ENCODE measurements at regions not wholly inside any gene's neighbourhood (a gene's known extent, or its start where the extent isn't known, plus 50 kb on each side); places are given as distances from the start of the nearest gene placed in this dataset.

DNA sequence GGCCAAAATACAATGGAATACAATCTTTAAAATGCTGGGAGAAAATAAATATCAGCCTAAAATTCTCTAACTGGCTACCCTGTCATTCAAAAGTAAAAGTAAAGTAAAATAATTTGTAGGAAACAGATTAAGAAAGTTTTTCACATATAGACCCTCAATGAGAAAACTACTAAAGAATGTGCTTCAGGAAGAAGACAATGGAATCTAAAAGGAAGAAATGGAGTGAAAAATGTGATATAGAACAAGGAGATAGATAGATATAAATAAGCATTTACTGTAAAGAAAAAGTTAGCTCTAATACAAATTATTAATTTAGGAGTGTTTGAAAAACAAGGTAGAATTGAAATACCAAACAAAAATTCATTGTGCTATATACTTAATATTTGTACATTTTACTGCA lies 368.6 kb upstream of the MPDZ start:
- DNase-seq (ENCODE audit: low spot score): no peak

DNA sequence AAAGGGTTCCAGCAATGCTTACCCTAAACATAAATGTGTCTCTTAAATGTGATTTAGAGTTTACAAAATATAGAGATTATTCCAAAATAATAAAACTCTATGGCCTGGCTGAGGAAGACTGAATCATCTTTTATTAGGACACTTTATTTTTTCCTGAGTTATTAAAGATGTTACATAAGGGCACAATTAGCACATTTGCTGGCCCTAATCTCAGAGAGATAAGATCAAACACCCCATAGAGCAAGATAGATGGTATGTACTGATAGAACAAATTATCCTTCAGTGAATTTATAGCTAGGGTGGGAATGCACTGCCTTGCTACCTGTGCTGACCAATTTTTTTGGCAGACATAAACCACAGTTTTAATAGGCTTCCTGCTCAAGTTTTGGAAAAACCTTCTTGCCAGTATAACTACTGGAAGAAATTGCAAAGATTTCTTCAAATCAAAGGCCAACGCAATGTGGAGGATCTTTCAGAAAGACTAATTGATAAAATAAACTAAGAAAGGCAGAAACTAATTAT lies 367.1 kb upstream of the MPDZ start:
- no peak for DNase-seq (ENCODE audit: low spot score)

GRCh38 chr9:13645557-13645956 lies 366.1 kb upstream of the MPDZ start:
- DNase-seq (ENCODE audit: low spot score): no peak

DNA sequence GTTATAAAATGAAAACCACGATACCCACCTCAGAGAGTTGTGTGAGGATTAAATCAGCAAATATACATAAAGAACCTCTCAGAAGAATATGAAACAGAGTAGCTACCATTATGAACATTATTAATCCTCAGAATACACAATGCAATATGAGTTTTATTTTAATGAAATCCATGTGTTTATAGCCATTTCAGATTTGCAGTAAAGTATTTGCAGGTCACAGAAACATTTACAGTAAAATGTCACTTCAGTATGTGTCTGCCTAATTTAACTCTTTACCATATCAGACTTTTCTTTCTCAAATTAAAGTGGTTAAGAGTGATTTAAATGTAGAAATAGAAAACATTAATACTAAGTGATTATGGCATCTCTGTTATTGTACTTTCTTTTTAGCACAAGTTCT lies 365.2 kb upstream of the MPDZ start:
- DNase-seq (ENCODE audit: low spot score): no peak

GRCh38 chr9:13642646-13643045 lies 363.2 kb upstream of the MPDZ start:
- DNase-seq (ENCODE audit: low spot score): no peak

- DNase-seq (ENCODE audit: low spot score): no peak
Measured at GRCh38 chr9:13629067-13629466, 349.6 kb upstream of the MPDZ start.

DNA sequence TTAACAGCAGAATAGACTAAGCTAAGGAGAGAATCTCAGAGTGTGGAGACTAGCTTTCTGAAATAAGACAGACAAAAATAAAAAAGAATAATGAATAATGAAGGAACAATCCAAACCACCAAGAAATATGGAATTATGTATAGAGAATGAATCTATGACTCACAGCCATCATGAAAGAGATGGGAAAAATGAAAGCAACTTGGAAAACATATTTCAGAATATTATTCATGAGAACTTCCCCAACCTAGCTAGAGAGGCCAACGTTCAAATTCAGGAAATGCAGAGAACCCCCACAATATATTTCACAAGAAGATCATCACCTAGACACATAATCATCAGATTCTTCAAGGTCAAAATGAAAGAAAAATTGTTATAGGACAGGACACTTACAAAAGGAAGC lies 349.0 kb upstream of the MPDZ start:
- no peak for DNase-seq (ENCODE audit: low spot score)

DNA sequence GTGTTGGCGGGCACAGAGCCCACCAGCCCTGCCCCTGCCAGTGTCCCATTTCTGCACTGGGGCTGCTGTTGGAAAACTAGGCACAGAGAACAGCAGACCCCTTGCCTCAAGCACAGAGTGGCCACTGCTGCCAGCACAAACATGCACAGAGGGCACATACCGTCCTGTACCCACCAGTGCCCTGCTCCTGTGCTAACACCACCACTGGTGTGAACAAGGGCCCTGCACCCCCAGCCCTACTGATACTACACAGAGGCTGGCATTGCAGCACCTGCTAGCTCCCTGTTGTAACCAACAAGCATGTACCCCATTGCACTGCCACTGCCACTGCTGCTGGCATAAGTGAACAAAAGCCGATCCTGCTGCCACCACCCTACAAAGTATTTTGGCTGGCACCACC lies 348.0 kb upstream of the MPDZ start:
- DNase-seq (ENCODE audit: low spot score): no peak

DNA sequence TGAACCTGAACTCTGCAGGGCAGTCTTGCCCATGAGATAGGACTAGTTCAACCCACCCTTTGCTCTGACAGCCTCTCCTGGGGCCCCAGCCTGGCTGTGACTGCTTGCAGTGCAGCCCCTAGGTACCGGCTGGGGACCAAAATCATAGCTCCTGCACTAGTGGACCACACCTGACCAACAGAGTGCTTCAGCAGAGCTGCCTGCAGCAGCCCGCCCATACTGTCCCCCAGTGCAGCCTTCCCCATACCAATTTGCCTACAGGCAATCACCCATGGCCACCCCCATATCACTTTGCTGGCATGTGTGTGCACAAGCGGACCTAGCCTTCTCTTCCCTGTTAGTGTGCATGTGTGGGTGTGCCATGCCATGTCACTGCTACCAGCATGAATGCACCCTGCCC lies 347.6 kb upstream of the MPDZ start:
- no peak for DNase-seq (ENCODE audit: low spot score)

DNA sequence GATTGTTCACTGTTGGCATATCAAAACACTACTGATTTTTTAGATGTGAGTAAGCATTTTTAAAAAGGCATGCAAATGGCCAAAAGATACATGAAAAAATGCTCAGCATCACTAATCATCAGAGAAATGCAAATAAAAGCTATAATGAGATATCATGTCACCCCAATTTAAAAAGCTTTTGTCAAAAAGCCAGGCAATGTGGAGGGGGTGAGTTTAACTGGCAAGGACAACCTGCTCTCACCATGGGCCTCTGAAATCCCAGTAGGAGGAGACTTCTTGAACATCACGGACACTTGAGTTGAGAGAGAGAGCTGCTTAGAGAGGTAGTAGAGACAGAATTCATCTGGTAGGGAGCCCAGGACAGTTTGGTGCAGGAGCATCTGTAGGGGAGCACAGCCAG lies 347.1 kb upstream of the MPDZ start:
- no peak for DNase-seq (ENCODE audit: low spot score)

DNA sequence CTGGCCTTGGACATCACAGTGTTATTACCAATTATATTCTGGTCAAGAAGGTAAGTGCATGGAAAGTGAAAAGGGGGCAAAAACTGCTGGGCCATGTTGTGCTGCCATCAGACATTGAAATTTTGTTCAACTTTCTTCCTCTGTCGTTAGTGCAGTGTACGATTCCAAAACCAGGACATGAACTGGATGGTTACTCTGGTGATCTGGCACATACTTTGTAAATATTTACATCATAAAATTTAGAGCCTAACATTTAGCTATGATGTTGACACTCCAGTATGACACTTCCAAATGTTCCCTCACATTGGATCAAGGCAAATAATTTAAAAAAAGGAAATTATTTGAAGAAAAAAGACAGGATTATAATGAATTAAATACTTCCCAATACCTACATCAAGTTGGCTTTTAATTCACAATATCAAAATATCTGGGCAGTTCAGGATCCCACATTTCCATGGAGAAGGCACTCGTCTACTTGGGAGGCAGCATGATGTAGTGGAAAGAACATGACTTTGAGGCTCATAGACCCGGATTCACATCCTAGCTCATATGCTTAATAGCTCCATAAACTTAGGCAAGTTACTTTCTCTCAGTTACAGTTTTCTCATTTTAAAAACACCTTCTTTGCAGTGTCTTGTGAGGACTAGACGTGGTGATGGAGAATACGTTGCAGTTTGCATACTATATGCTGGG lies 342.5 kb upstream of the MPDZ start:
- DNase-seq (ENCODE audit: low spot score): no peak

- no peak for DNase-seq (ENCODE audit: low spot score)
Measured at GRCh38 chr9:13616491-13617035, 337.1 kb upstream of the MPDZ start.

GRCh38 chr9:13615660-13616490 lies 336.4 kb upstream of the MPDZ start:
- no peak for DNase-seq (ENCODE audit: low spot score)

- DNase-seq (ENCODE audit: low spot score): no peak
Measured at GRCh38 chr9:13614060-13614459, 334.6 kb upstream of the MPDZ start.

- DNase-seq (ENCODE audit: low spot score): no peak
Measured at GRCh38 chr9:13613296-13613695, 333.8 kb upstream of the MPDZ start.

DNA sequence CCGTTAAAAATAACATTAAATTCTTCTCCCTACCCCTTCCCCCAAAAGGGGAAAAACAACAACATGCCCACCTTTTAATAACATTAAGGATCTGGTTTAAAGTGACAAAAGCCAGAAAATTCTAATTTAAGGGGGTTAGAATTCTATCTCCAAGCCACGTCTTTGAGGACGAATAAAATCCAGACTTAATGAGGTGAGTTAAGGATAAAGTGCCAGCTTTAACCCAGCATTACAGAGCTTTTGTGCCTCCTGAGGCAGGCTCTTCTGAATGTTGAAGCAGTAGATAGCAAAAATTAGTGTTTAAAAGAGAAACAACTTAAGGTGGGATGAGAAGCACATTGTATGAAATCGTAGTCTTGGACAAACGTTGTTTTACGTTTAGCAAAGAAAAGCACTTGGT lies 329.0 kb upstream of the MPDZ start:
- no peak for DNase-seq (ENCODE audit: low spot score)

GRCh38 chr9:13607481-13608441 lies 328.3 kb upstream of the MPDZ start:
- DNase-seq (ENCODE audit: low spot score): peak; percentile 38

DNA sequence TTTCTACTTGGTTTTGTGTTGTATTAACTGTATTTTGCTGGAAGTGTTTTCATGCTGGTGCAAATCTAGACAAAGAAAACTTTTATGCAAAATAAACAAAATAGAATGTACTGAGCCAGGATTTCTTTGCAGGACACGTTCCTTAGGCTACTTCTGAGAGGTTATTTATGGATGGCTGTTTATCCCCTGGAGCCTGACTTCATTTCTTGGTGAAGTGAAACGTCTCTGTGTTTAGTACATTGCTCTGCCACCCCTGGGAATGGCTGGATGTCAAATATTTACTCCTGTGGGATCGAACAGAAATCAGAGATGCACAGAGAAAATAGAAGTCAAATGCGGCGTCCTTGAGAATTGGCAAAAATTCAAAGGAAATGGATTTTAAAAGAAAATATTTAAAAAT lies 327.1 kb upstream of the MPDZ start:
- no peak for DNase-seq (ENCODE audit: low spot score)

GRCh38 chr9:13603921-13604320 lies 324.4 kb upstream of the MPDZ start:
- no peak for DNase-seq (ENCODE audit: low spot score)

- DNase-seq (ENCODE audit: low spot score): no peak
Measured at GRCh38 chr9:13598738-13599137, 319.2 kb upstream of the MPDZ start.

- DNase-seq (ENCODE audit: low spot score): no peak
Measured at GRCh38 chr9:13597427-13597826, 317.9 kb upstream of the MPDZ start.

GRCh38 chr9:13597004-13597403 lies 317.5 kb upstream of the MPDZ start:
- DNase-seq (ENCODE audit: low spot score): no peak

All from putamen (tissue), 1 donor.